LNCaP clone FGC (cell line): ENCODE measurements at regions not wholly inside any gene's neighbourhood (a gene's known extent, or its start where the extent isn't known, plus 50 kb on each side); places are given as distances from the start of the nearest gene placed in this dataset.

ENCODE experiments used
- DNase-seq: peaks from one replicate; pipeline ENCODE4 v3.0.0-alpha.2; 2011; ENCODE audit warnings: low read depth
- H3K4me3 ChIP-seq: 2 replicates; pipeline ENCODE4 v1.5.1; 2011; ENCODE audit warnings: mild to moderate bottlenecking, low read depth, low read length, control low read depth
- CTCF ChIP-seq: IDR thresholded peaks from 2 replicates; pipeline ENCODE4 v1.5.1; 2012; ENCODE audit warnings: mild to moderate bottlenecking; ENCODE audit not compliant: control insufficient read depth, insufficient read depth; ENCODE audit errors: extremely low read depth

- TF ChIP-seq CTCF: no peak
- no peak overlapping the region for H3K4me3 ChIP-seq
- DNase-seq: no peak
Measured at GRCh38 chr11:28599656-28600055, 491.5 kb downstream of the METTL15 start.

- no peak for TF ChIP-seq CTCF
- DNase-seq: no peak
- no peak overlapping the region for H3K4me3 ChIP-seq
Measured at GRCh38 chr11:28598531-28598930, 490.3 kb downstream of the METTL15 start.

- DNase-seq: no peak
- no peak overlapping the region for H3K4me3 ChIP-seq
- no peak for TF ChIP-seq CTCF
Measured at GRCh38 chr11:28596816-28597215, 488.6 kb downstream of the METTL15 start.

GRCh38 chr11:28592141-28592540, 484.0 kb downstream of the METTL15 start:
- no peak for DNase-seq
- TF ChIP-seq CTCF: no peak
- no peak overlapping the region for H3K4me3 ChIP-seq

GRCh38 chr11:28584992-28585391, 476.8 kb downstream of the METTL15 start:
- TF ChIP-seq CTCF: no peak
- no peak overlapping the region for H3K4me3 ChIP-seq
- no peak for DNase-seq

GRCh38 chr11:28582506-28582905, 474.3 kb downstream of the METTL15 start:
- TF ChIP-seq CTCF: no peak
- no peak overlapping the region for H3K4me3 ChIP-seq
- DNase-seq: no peak
